IPS-NIHi7 (cell line): ENCODE measurements at regions not wholly inside any gene's neighbourhood (a gene's known extent, or its start where the extent isn't known, plus 50 kb on each side); places are given as distances from the start of the nearest gene placed in this dataset.

ENCODE experiments used
- DNase-seq: peaks from one replicate; pipeline ENCODE4 v3.0.0; 2012; ENCODE audit warnings: mixed read lengths; ENCODE audit errors: extremely low spot score

DNA sequence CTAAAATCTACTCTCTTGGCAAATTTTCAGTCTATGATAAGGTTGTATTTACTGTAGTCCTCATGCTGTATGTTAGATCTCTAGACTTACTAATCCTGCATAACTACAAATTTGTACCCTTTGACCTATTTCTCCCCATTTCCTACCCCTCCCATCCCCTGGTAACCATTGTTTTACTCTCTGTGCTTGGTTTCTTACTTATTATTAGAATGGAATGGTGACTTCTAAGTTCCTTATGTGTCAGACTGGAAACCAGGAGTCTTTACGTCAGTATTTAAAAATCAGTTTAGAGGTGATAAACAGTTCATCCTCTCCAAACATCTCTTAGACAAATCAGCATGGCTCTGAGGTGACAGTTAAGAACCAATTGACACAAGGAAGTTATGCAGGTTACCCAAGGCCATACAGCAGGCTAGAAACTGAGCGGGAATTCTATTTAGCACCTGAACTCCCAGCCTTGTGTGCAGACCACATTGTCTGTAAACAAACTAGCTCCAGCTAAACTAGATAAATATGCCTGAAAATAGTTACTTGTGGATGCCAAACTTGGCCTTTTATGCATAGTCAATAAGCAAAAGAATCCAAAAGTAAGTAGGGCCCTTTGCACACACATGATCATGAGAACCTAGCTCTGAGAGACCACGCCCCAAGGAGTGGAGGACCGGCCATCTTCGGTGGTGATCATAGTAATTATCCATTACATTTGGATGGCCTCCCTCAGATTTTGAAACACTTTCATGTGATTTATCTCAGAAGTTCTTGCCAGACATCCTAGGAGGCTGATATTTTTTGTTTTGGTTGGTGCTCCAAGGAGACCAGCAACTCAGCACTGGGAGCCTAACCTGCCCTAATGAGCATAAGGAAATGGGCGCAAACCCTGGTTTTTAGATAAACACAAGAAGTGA, 72.3 kb upstream of the BOC start:
- no peak for DNase-seq

DNA sequence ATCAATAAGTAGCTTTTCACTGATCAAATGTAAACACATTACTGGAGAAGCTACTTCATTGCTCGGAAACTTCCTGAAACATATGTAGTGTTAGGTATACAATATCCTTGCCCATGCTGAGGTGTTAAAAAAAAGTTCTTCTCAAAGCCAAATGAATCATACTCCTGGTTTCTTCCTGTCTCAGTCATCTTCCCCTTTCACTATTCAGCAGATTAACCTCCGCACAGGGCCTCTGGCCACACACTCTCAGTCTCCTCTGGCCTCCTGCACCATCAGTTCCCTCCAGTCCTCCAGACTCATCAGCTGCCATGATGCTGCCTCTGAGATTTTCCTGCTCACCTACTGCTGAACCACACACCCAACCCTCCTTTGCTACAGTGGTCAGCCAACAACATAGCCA, 70.5 kb upstream of the BOC start:
- DNase-seq: no peak

DNA sequence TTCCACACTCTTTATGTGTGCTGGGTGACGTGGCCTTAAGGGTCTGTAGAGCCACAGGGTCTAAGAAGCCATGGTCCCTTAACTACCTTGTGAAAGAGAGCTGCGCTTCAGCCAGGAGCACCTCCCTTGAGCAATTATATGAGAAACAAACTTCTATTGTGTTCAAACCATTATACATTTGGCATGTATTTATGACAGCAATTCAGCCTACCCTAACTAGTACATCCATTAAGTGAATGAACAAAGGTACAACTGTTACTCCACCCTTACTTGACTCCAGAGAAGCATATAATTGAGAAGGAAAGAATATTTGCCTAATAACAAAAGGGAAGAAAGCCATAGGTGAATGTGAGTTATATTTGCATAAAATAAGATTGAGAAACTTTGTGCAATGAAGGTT, 69.8 kb upstream of the BOC start:
- DNase-seq: no peak

DNA sequence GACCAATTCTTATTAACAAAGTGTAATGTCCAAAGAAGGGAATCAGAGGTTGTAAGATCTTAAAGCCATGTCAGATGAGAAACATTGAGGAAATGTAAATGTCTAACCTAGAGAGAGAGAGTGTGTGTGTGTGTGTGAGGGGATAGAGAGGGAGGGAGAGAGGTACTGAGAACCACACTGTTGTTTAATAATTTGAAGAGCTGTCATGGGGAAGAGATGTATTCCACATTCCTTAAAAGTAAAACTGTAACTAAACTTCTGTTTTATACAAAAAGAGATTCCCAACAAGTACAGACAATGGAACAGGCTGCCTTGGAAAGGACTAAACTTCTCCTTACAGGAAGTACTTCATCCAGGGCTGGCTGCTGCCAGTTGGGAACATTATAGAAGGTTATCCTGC, 68.9 kb upstream of the BOC start:
- DNase-seq: no peak

DNA sequence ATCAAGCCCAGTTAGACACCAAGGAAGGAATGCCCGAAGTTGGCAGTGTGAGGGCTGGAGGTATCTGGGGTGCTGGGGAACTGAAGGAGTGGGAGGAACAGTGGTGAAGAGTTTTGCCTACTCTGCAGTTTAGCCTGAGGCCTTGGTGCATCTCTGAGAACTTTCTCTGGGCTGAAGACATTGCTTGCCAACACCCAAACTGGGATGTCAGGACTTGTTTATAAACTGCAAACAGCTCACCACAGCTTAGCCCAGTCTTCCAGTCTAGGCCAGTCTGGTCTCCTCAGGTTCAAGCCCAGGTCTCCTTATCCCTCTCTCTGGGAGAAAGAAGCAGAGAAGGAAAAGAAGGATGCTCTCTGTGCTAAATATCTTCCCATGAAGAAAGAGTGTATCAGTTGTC, 68.0 kb upstream of the BOC start:
- no peak for DNase-seq

DNA sequence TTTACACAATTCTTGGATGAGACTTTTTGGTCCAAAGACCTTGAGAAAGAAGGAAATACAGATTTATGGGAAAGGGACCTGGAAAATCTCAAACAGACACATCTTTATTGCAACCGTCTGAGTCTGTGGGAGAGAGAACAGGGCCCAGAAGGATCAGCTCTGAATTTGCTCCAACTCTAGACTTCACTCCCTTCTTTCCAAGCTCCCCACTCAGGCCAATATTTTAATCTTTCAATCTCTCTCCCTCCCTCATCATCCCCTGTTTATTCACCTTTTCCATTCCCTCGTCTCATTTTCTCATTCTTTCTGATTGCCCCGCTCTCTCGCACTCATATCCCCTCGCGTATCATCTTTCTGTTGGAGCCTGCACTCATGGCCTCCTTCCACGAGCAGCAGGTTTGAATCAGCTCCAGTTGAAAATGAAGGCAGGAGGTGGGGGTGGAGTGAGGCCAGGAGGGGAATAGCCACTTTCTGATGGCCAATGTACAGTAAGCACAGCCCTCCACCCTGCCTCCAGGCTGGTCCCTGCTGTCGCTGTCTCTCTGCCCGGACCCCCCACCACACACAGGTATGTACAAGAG, 63.6 kb upstream of the BOC start:
- DNase-seq: no peak

DNA sequence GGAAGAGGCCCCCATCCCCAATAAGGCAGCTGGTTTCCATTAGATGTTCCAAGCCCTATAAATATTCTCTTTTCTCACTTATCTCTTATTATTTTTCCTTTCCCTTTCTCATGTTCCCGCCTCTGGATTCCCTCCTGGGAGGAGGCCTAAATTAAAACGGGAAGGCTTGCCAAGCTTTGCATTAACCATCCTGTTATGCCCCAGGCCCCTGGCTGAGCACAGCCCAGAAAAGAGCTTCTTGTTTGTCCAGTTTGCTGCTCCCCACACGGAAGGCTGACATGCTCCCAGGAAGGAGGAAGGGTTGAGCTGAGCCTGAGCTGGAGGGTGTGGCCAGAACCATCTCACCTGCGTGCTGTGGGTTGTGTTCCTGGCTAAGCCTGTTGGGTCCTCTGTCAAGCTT, 63.1 kb upstream of the BOC start:
- DNase-seq: no peak

DNA sequence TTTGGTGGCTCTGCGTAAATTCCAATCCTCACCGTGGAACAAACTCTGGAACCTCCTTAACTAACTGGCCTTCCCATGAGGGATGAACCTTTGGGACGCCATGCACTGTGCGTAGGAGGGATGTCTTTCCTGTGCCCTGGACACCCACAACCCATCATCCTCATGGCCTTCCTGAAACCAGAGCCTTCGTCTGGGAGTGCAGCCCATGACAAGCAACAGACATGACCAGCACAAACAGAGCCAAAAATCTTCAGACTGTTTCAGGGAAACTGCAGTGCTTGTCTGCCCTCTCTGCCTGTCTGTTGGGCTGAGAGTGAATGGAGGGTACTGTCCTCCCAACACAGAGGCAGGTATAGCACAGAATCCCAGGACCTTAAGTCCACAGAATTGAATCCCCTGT, 61.1 kb upstream of the BOC start:
- DNase-seq: no peak

DNA sequence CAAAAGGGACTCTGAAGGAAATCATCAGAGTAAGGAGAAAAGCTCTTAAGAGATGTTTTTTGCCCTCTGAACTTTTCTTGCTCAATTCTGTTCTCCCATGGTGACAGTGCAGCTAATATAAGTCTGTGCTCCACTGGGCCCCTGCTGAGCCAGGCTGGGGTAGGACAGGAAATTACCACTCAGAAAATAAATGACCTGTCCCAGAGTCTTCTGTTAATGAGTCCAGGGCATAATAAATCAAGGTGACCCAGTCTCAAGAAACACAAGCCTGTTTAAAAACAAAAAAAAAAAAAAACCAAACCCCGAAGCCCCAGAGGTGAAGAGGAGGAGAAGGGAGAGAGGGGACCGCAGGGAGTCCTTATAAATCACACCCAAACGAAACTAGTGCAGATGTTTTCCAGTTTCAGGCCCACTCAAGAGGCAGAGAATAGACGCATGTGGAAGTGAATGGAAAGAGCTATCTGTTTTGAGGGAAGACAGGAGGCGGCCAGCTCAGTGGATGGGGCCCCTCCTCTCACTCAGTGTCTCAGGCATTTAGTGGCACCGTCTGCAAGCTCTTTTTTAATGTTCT, 59.8 kb upstream of the BOC start:
- DNase-seq: no peak

DNA sequence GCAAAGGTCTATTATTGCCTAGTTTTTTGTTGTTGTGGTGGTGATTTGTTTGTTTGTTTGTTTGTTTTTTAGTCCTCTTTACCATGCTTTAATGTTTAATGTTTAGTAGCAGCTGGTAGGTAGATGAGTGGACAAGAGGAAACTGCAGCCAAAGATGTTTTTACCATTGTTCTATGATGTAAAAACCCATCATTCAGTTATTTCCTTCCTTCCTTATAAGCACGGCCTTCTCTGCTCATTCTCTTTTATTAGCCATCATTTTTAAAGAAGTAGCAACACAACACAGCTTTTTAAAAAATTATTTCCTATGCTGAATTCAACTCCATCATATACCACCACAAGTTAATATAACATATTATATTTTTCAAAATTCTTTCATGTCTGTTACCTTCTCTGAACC, 58.5 kb upstream of the BOC start:
- DNase-seq: no peak

DNA sequence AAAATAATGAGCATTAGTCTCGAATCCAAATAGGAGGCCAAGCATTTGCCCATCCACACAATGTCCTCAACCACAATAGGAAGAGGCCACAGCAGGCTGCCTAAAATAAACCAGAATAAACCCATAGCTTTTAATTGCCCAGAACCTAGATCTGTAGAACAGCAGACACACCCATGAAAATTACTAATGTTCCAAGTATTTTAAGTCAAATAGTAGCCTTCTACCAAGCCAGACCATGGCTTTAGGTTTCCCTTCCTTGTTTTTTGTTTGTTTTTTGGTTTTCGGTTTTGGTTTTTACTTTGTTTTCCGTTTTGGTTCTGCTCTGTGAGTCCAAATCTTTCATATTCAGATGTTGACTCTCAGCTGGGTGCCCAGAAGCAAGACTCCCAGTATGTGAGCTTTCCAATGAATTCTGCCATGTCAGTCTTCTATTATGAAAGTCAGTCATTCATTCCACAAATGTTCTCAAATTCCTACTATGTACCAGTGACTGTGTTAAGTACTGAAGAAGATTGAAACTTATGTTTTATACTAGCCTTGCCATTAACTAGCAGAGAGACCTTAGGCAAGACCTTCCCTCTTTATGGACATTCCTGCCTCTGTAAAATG, 57.8 kb upstream of the BOC start:
- DNase-seq: no peak

DNA sequence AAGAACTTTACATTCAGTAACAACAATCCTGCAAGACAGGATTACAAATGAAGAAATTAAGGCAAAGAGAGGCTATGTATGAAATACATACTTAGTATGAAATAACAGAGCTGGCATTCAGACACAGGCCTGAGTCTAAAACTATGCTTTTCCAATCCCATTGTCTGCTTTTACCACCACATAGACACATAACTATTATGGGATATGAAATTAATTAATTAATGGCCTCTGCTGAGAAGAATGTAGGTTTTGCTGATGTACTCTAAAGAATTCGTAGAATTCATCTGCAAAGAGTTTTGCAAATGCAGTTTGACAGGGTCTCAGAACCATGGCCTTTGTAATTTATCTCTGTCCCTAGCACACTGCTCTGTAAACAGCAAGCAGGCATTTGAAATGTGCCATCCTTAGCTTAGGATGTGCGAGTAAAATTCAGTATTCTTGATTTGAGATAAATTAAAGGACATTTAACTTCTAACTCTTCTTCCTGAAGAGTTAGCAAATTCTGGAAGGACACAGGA, 54.5 kb upstream of the BOC start:
- no peak for DNase-seq

DNA sequence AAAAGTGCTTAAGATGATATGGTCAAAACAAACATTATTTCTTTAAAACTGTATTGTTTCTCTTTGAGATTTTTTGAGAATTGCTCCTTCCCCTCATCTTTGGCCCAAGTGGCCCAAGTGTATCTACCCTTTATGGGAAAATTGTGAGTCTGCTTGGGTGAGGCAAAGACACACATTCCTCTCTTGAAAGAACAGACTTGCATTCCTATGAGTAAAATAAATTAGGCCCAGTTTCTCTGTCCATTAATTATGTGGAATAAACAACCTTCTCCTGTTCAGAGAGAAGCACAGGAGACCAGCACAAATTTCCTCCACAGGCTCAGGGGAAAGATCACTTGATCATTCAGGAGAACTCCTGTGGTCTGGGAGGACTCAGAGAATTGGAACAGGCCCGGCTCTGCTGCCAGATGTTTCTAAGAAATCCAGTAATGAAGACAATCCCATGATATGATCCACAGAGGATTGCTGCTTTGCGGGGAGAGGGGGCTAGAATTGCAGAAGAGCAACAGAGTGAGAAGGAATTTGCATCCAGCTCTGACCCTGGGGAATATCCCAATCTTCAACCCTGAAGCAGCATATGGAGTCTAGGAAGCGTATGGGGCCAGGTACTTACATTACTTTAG, 53.8 kb upstream of the BOC start:
- DNase-seq: no peak

DNA sequence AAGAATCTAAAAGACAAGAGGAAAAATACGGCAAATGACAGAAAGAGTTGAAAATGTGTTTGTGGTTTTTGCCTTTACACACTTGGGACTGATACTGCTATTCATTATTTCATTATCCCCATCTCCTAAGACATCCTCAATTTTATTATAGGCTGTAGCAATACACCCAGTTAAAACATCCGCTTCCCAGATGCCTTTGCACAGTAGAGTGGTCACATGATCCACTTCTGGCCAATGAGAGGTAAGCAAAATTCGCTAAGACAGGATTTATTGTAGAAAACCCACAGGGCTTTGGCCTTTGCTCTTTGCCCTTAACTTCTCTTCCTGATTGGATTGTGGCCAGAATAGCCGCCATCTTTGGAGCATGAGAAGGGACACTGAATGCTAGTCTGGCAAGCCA, 53.2 kb upstream of the BOC start:
- DNase-seq: no peak
